ENCODE measurements at regions not wholly inside any gene's neighbourhood (a gene's known extent, or its start where the extent isn't known, plus 50 kb on each side); places are given as distances from the start of the nearest gene placed in this dataset.

DNA sequence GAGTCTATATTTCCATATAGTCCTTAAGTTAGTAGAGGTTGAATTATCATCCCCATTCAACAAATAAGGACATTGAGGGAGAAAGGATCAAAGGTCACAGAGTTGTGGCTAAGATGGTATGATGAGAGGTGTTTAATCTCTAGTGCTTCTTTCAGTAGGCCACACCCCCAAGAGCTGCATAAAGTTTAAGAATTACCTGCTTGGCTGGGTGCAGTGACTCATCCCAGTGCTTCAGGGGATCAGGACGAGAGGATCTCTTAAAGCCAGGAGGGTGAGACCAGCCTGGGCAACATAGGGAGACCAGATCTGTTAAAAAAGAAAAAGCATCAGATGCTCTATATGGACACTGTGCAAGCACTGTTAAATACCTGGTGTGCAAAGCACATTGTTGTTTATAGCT lies 560.0 kb upstream of the KLHL1 start:
- H3K27me3 ChIP-seq (ENCODE audit: control insufficient read depth in 2 of 2, insufficient read depth in 2 of 2, low read length in 2 of 2) = no peaks in the 10 kb centered on the region
- POLR2A ChIA-PET = no interaction called here
- FAIRE-seq = no peak
- no peaks in the 10 kb centered on the region for H3K79me2 ChIP-seq (ENCODE audit: control insufficient read depth, insufficient read depth, low read length)
- no peak overlapping the region for H3K27ac ChIP-seq (ENCODE audit: insufficient read depth, low read depth, low read length)
- H3K9me1 ChIP-seq (replicated peaks; ENCODE audit: control insufficient read depth, extremely low read depth, insufficient read depth, low read length) = no peaks in the 10 kb centered on the region
- no peak overlapping the region for H2AFZ ChIP-seq (ENCODE audit: low read depth, low read length)
- H3K4me1 ChIP-seq (ENCODE audit: control insufficient read depth, extremely low read depth, insufficient read depth, low read length) = peaks cover 3% of the 10 kb centered on the region
- H3K4me3 ChIP-seq (replicated peaks in 1 of 3; ENCODE audit: insufficient read depth in 1 of 3, low read depth in 1 of 3, low read length in 3 of 3) = no peak overlapping the region
- no peak overlapping the region for H3K4me2 ChIP-seq (ENCODE audit: insufficient read depth, low read length)
- H3K9ac ChIP-seq (replicated peaks; ENCODE audit: extremely low read depth, insufficient read depth, low read length) = no peak overlapping the region
- intact Hi-C loops (cut with micrococcal nuclease) (no loop called here), dilution Hi-C loops (cut with MboI; ENCODE audit: extremely low pct_ligation_motif_present, low sequenced_read_pairs) (no loop called here)
- H4K20me1 ChIP-seq (replicated peaks; ENCODE audit: control insufficient read depth, extremely low read depth, insufficient read depth, low read length) = no peaks in the 10 kb centered on the region
- H3K36me3 ChIP-seq (ENCODE audit: control insufficient read depth in 2 of 2, extremely low read depth in 1 of 2, insufficient read depth in 2 of 2, low read length in 2 of 2) = no peaks in the 10 kb centered on the region
- CTCF ChIA-PET = no interaction called here
- no TSS peak for BruUV-seq (replicated peaks)
- no peak for TF ChIP-seq POLR2A (IDR thresholded peaks at IDR 0.05; ENCODE audit: low read depth, low read length)
- TF ChIP-seq GATA2 (IDR thresholded peaks at IDR 0.05; ENCODE audit: insufficient read depth, insufficient read length, low read depth, low read length) = no peak
- no peaks in the 10 kb centered on the region for H3K9me3 ChIP-seq (replicated peaks; ENCODE audit: control insufficient read depth, insufficient read depth, low read length)
- peak; percentile 13 for DNase-seq (ENCODE audit: low read depth, low spot score)

DNA sequence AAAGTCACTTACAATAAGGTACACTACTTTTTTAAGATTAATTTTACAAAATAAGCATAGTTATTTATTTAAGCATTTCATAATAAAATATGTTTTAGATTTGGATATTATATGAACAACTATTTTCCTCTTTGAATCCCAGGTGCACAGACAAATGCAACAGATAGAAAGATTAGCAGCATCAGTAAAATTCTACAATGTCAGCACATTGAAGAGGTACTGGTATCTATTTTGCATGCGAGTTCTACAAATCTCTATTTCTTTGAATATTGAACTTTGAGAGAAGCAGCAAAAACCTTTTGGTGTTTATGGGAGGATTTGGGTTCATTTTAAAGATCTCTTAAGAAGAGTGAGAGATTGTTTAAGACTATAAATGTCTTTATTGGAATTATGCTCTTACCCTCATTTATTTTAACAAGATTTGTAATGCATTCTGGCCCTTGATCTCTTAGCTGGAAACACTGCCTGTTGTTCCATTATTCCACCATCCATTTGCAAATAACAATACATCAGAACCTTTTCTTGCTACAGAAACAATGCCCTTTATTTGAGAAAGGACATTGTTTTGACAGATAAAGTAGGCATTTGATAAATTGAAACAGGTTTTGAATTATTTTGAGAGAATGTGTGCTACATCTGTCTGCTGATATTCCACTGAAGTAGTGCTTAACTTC lies 558.8 kb upstream of the KLHL1 start:
- no TSS peak for BruUV-seq (replicated peaks)
- ChIA-PET POLR2A (no interaction called here), CTCF (no interaction called here)
- Histone ChIP-seq H4K20me1 (replicated peaks; ENCODE audit: control insufficient read depth, extremely low read depth, insufficient read depth, low read length) (no peaks in the 10 kb centered on the region), H3K9ac (replicated peaks; ENCODE audit: extremely low read depth, insufficient read depth, low read length) (no peak overlapping the region), H3K4me3 (replicated peaks in 1 of 3; ENCODE audit: insufficient read depth in 1 of 3, low read depth in 1 of 3, low read length in 3 of 3) (no peak overlapping the region), H3K4me1 (ENCODE audit: control insufficient read depth, extremely low read depth, insufficient read depth, low read length) (peaks cover 6% of the 10 kb centered on the region), H3K27me3 (ENCODE audit: control insufficient read depth in 2 of 2, insufficient read depth in 2 of 2, low read length in 2 of 2) (no peaks in the 10 kb centered on the region), H3K79me2 (ENCODE audit: control insufficient read depth, insufficient read depth, low read length) (no peaks in the 10 kb centered on the region), H3K27ac (ENCODE audit: insufficient read depth, low read depth, low read length) (no peak overlapping the region), H3K4me2 (ENCODE audit: insufficient read depth, low read length) (no peak overlapping the region), H3K9me3 (replicated peaks; ENCODE audit: control insufficient read depth, insufficient read depth, low read length) (no peaks in the 10 kb centered on the region), H3K9me1 (replicated peaks; ENCODE audit: control insufficient read depth, extremely low read depth, insufficient read depth, low read length) (no peaks in the 10 kb centered on the region), H2AFZ (ENCODE audit: low read depth, low read length) (no peak overlapping the region), H3K36me3 (ENCODE audit: control insufficient read depth in 2 of 2, extremely low read depth in 1 of 2, insufficient read depth in 2 of 2, low read length in 2 of 2) (no peaks in the 10 kb centered on the region)
- FAIRE-seq (no peak), DNase-seq (ENCODE audit: low read depth, low spot score) (peak; percentile 31)
- TF ChIP-seq FOS (IDR thresholded peaks at IDR 0.05; ENCODE audit: borderline replicate concordance, insufficient read depth, low read length) = no peak
- no peak for TF ChIP-seq POLR2AphosphoS5 (IDR thresholded peaks at IDR 0.05; ENCODE audit: insufficient read depth, low read depth, low read length)
- intact Hi-C loops (cut with micrococcal nuclease) = no loop called here
- dilution Hi-C loops (cut with MboI; ENCODE audit: extremely low pct_ligation_motif_present, low sequenced_read_pairs) = no loop called here
